GM13976 (cell line): ENCODE measurements at regions not wholly inside any gene's neighbourhood (a gene's known extent, or its start where the extent isn't known, plus 50 kb on each side); places are given as distances from the start of the nearest gene placed in this dataset.

Experiments used
- DNase-seq: peaks from one replicate; pipeline ENCODE4 v3.0.0; 2012; ENCODE audit warnings: low spot score
- in situ Hi-C: fragments of 300-500 bp; cut with MboI; formaldehyde crosslinking; loops from one replicate; pipeline ENCODE4 v1.12.0; 2022; ENCODE audit warnings: low sequenced_read_pairs, mixed read lengths, inconsistent platforms; ENCODE audit not compliant: unreplicated experiment
- TF ChIP-seq, protein P1 (sequence below): IDR thresholded peaks from 2 replicates; pipeline ENCODE4 v1.5.1; 2012; ENCODE audit warnings: borderline replicate concordance, mild to moderate bottlenecking; ENCODE audit not compliant: insufficient read depth; ENCODE audit errors: extremely low read depth, missing control alignments, control extremely low read depth

GRCh38 chr1:4564051-4564450 is 90.4 kb upstream of the AJAP1 start:
- TF ChIP-seq, protein P1, sequence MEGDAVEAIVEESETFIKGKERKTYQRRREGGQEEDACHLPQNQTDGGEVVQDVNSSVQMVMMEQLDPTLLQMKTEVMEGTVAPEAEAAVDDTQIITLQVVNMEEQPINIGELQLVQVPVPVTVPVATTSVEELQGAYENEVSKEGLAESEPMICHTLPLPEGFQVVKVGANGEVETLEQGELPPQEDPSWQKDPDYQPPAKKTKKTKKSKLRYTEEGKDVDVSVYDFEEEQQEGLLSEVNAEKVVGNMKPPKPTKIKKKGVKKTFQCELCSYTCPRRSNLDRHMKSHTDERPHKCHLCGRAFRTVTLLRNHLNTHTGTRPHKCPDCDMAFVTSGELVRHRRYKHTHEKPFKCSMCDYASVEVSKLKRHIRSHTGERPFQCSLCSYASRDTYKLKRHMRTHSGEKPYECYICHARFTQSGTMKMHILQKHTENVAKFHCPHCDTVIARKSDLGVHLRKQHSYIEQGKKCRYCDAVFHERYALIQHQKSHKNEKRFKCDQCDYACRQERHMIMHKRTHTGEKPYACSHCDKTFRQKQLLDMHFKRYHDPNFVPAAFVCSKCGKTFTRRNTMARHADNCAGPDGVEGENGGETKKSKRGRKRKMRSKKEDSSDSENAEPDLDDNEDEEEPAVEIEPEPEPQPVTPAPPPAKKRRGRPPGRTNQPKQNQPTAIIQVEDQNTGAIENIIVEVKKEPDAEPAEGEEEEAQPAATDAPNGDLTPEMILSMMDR: no peak
- DNase-seq: no peak

GRCh38 chr1:4565166-4565565 is 89.2 kb upstream of the AJAP1 start:
- in situ Hi-C loops: no loop called here
- no peak for DNase-seq

More at GRCh38 chr1:4564051-4564450, 90.4 kb upstream of the AJAP1 start:
- in situ Hi-C loops: no loop called here

DNA sequence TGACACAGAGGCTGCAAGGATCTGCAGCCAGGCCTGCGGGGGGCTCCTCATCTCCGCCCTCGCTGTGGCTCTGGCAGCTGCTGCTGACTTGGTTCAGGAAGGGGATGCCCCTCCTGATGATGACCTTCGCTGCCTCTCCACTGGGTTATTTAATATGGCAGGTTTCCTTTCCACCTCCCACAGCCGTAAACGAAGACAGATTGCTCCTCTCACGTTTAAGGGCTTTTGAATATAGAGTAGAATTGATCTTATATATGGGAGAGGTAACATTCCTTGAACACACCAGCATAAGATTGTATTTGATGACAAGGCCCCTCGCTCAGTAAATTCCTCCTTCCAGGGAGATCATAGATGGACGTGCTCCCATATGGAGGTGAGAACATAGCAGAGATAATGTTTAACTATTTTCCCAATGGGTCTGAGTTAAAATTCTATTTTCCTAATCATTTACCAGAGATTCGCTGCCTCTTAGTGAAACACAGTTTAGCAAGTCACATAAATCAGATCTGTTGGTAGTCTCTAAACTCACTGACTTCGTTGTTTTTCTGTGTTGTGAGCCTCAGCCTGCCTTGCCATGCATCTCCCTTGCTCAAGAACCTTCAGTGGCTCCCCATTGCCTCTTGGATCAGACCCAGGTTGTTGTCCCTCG is 88.5 kb upstream of the AJAP1 start:
- in situ Hi-C loops: no loop called here
- TF ChIP-seq, protein P1: no peak
- DNase-seq: no peak

More at GRCh38 chr1:4565166-4565565, 89.2 kb upstream of the AJAP1 start:
- TF ChIP-seq, protein P1: no peak

GRCh38 chr1:4571263-4571662 is 83.1 kb upstream of the AJAP1 start:
- in situ Hi-C loops: no loop called here
- TF ChIP-seq, protein P1: no peak
- DNase-seq: no peak

GRCh38 chr1:4573526-4573925 is 80.9 kb upstream of the AJAP1 start:
- DNase-seq: no peak
- TF ChIP-seq, protein P1: no peak
- in situ Hi-C loops: no loop called here

DNA sequence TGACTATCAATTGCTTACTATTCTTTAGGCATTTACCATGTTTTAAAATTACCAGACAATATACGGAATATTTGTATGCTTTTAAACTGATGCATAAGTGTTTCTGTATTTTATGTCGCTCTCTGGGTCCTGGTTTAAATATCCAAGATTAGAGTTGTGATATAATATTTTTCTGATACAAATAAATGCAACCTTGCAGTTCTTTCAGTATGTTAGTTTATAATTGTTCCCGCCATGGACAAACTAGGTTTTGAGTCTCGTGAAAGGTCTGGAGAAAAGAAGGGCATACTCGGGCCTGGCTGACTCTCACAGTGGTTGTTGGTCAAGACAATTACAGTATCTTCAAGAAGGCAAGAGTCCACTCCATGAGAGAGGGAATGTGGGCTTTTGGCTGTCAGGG is 72.6 kb upstream of the AJAP1 start:
- no peak for DNase-seq
- TF ChIP-seq, protein P1: no peak
- in situ Hi-C loops: no loop called here

DNA sequence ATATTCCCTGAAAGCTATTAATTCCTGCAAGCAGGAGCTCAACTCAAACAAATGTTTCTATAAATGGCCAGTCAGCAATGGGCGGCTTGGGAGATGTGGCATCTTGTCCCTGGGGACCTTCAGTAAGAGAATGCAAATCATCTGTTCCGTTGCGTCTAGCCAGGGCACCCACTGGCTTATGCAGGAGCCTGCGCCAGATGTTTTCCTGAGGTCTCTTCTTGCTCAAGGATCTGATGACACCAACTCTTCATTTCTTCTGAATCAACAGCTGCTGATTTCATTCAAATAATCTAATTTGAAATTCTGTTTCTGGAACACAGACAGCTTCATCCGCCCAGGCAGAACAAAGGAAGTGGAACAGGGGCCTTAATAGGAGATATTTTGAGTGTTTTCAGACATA is 70.0 kb upstream of the AJAP1 start:
- TF ChIP-seq, protein P1: no peak
- DNase-seq: no peak
- in situ Hi-C loops: no loop called here
